Neural crest cell (in vitro differentiated cells): ENCODE measurements at regions not wholly inside any gene's neighbourhood (a gene's known extent, or its start where the extent isn't known, plus 50 kb on each side); places are given as distances from the start of the nearest gene placed in this dataset.

Experiments
- DNase-seq: peaks from one replicate; pipeline ENCODE4 v3.0.0; 2021; ENCODE audit warnings: low read depth, mixed read lengths, low spot score
- H3K27ac Mint-ChIP-seq: one replicate; pipeline ENCODE4 v1.8.0; 2021; ENCODE audit warnings: mild to moderate bottlenecking, mixed read lengths; ENCODE audit not compliant: unreplicated experiment
- H3K27me3 Mint-ChIP-seq: 2 replicates; pipeline ENCODE4 v1.8.0; 2021; ENCODE audit warnings: low read depth, mild to moderate bottlenecking, mixed read lengths
- H3K36me3 Mint-ChIP-seq: 2 replicates; pipeline ENCODE4 v1.8.0; 2021; ENCODE audit warnings: low read depth, mild to moderate bottlenecking, mixed read lengths
- H3K4me1 Mint-ChIP-seq: 2 replicates; pipeline ENCODE4 v1.8.0; 2021; ENCODE audit warnings: mixed read lengths
- H3K4me3 Mint-ChIP-seq: one replicate; pipeline ENCODE4 v1.8.0; 2021; ENCODE audit warnings: mild to moderate bottlenecking, mixed read lengths
- H3K9me3 Mint-ChIP-seq: 2 replicates; pipeline ENCODE4 v1.8.0; 2021; ENCODE audit warnings: mixed read lengths
- TF ChIP-seq, protein P1 (sequence below): fragments of 200-600 bp; sonication (generic); conservative IDR thresholded peaks from 2 replicates; pipeline ENCODE4 v1.5.0; 2021; ENCODE audit warnings: antibody characterized with exemption, mild to moderate bottlenecking

DNA sequence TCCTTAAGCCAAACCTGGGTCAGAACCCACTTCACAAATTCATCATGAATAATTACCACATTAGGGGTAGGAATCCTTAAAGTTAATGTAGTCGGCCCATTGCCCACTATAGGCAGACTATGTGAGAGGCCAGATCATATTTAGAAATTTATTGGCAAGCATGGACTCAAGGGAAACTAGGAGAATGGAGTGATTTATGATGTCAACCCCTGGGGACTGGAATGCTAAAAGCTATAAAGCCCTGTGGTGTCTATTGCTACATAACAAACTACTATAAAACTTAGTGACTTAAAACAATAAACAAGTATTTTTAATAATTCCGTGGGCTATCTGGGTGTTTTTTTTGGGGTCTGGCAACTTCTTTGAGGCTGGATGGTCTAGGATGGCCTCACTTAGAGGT, 93.9 kb downstream of the PPP1R2C start:
- H3K27ac Mint-ChIP-seq = no peak overlapping the region
- no peaks in the 10 kb centered on the region for H3K36me3 Mint-ChIP-seq
- DNase-seq = no peak
- H3K27me3 Mint-ChIP-seq = no peaks in the 10 kb centered on the region
- TF ChIP-seq, protein P1, sequence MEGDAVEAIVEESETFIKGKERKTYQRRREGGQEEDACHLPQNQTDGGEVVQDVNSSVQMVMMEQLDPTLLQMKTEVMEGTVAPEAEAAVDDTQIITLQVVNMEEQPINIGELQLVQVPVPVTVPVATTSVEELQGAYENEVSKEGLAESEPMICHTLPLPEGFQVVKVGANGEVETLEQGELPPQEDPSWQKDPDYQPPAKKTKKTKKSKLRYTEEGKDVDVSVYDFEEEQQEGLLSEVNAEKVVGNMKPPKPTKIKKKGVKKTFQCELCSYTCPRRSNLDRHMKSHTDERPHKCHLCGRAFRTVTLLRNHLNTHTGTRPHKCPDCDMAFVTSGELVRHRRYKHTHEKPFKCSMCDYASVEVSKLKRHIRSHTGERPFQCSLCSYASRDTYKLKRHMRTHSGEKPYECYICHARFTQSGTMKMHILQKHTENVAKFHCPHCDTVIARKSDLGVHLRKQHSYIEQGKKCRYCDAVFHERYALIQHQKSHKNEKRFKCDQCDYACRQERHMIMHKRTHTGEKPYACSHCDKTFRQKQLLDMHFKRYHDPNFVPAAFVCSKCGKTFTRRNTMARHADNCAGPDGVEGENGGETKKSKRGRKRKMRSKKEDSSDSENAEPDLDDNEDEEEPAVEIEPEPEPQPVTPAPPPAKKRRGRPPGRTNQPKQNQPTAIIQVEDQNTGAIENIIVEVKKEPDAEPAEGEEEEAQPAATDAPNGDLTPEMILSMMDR = no peak
- no peak overlapping the region for H3K4me3 Mint-ChIP-seq
- peaks cover 19% of the 10 kb centered on the region for H3K4me1 Mint-ChIP-seq
- peaks cover 3% of the 10 kb centered on the region for H3K9me3 Mint-ChIP-seq

DNA sequence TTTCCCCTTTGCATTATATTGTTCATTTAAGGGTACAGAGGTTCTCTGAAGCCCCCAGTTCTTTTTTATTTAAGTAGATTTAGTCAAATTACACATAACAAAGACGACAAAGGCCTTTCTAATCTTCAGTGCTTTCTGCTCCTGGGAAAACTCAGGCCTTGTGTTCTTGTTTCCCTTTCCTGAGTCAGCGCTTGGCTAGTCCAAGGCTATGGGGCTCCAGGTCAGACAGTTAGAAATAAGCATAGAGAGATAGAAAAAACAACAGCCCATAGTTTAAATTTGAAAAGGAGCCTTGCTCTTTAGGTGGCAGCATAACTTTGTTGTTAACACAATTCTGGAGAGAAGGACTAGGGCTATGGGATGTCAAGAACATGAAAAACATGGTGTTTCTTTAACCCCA, 97.3 kb downstream of the PPP1R2C start:
- H3K9me3 Mint-ChIP-seq = peaks cover 3% of the 10 kb centered on the region
- no peak for DNase-seq
- H3K36me3 Mint-ChIP-seq = no peaks in the 10 kb centered on the region
- no peak overlapping the region for H3K4me3 Mint-ChIP-seq
- peaks cover 19% of the 10 kb centered on the region for H3K4me1 Mint-ChIP-seq
- H3K27ac Mint-ChIP-seq = no peak overlapping the region
- no peaks in the 10 kb centered on the region for H3K27me3 Mint-ChIP-seq
- TF ChIP-seq, protein P1 = no peak

DNA sequence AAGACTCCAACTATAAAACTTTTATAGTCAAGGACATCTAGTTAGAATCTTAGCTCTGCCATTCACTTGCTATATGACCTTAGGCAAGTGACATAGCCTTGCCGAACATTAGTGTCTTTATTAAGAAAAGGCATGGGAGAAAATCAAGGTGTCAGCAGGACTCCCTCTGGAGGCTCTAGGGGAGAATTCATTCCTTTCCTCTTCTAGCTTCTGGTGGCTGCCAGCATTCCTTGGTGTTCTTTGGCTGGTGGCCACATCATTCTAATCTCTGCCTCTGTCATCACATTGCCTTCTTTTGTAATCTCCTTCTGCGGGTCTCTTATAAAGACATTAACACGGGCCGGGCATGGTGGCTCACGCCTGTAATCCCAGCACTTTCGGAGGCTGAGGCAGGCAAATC, 99.8 kb downstream of the PPP1R2C start:
- Mint-ChIP-seq H3K27me3 (no peaks in the 10 kb centered on the region), H3K4me1 (peaks cover 19% of the 10 kb centered on the region), H3K4me3 (no peak overlapping the region), H3K27ac (no peak overlapping the region), H3K36me3 (no peaks in the 10 kb centered on the region), H3K9me3 (peaks cover 8% of the 10 kb centered on the region)
- TF ChIP-seq, protein P1 = peak; percentile 29
- DNase-seq = no peak

DNA sequence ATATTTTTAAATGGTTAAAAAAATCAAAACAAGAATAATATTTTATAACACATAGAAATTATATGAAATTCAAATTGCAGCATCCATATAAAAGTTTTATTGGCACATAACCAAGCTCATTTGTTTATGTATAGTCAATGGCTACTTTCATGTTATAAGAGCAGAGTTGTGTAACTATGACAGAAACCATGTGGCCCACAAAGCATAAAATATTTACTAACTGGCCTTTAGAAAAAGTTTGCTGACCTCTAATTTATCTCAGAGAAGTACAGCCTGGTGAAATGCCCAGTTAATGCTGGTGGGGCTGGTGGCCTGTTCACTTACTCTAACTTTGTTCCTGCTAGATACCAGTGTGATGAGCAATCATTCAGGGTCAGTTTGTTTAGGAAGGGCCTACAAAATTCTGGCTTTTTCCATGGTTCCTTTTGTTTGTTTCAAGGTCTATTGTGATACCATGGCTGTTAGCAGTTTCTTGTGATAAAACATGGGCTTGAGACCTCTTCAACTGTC, 104.6 kb downstream of the PPP1R2C start:
- Mint-ChIP-seq H3K36me3 (peaks cover 3% of the 10 kb centered on the region), H3K9me3 (peaks cover 19% of the 10 kb centered on the region), H3K27me3 (no peaks in the 10 kb centered on the region)

DNA sequence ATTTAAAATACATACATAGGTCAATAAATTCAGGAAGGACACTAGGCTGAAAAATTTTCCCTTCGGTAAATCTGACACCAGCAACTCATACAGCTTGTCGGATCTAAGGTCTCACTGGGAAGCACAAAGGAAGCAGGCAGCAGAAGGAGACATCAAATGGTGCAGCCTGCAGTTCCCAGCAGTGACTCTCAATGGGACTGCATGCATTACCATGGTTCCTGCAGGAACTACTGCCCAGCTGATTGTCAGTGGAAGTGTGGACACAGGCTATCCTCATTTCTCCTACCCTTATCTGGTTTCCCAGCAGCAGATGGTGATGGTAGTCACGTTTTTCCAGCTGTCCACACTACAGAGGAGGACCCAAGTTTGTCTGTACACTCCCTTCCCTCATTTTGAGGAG, 113.3 kb downstream of the PPP1R2C start:
- Mint-ChIP-seq H3K4me3 (no peak overlapping the region), H3K9me3 (peaks cover 3% of the 10 kb centered on the region), H3K27ac (peak overlapping the region; percentile 27), H3K36me3 (peaks cover 3% of the 10 kb centered on the region), H3K27me3 (no peaks in the 10 kb centered on the region), H3K4me1 (peaks cover 9% of the 10 kb centered on the region)
- TF ChIP-seq, protein P1 = no peak
- DNase-seq = no peak

More for the DNA sequence above, 104.6 kb downstream of the PPP1R2C start:
- no peak for DNase-seq
- TF ChIP-seq, protein P1 = no peak
- no peak overlapping the region for H3K27ac Mint-ChIP-seq
- H3K4me1 Mint-ChIP-seq = no peaks in the 10 kb centered on the region
- no peak overlapping the region for H3K4me3 Mint-ChIP-seq
